Colonic mucosa (tissue), 4 donors: ENCODE measurements at regions not wholly inside any gene's neighbourhood (a gene's known extent, or its start where the extent isn't known, plus 50 kb on each side); places are given as distances from the start of the nearest gene placed in this dataset.

ENCODE experiments used
- DNase-seq: peaks from one replicate; pipeline ENCODE4 v3.0.0-alpha.2; 2020
- H3K27ac ChIP-seq: fragments of 200-600 bp; one replicate; pipeline ENCODE4 v1.8.0; 2021
- H3K27me3 ChIP-seq: fragments of 200-600 bp; one replicate; pipeline ENCODE4 v1.8.0; 2021
- H3K36me3 ChIP-seq: fragments of 200-600 bp; one replicate; pipeline ENCODE4 v1.8.0; 2021
- H3K4me1 ChIP-seq: fragments of 200-600 bp; one replicate; pipeline ENCODE4 v1.8.0; 2021; ENCODE audit warnings: mild to moderate bottlenecking
- H3K4me3 ChIP-seq: fragments of 200-600 bp; one replicate; pipeline ENCODE4 v1.8.0; 2021
- H3K9ac ChIP-seq, 2 donors: one replicate each; pipeline ENCODE4 v1.7.0; 2013; ENCODE audit warnings: control low read depth in 2 of 2, low read depth in 2 of 2, low read length in 2 of 2
- H3K9me3 ChIP-seq: fragments of 200-600 bp; one replicate; pipeline ENCODE4 v1.8.0; 2021
- CTCF ChIP-seq: fragments of 200-600 bp; IDR thresholded peaks from one replicate; pipeline ENCODE4 v1.8.0; 2022; ENCODE audit warnings: antibody characterized with exemption, mild to moderate bottlenecking
- intact Hi-C: fragments of 100-400 bp; cut with DNase I; formaldehyde crosslinking; loops from one replicate; pipeline ENCODE4 v1.14.1; 2022
- donor health status: healthy.
- donor health status: DM: no; HTN: no; CAD: no.
- donor health status: DM: no; HTN: no; CAD: no.

- Histone ChIP-seq H3K4me3 (no peak overlapping the region), H3K36me3 (no peaks in the 10 kb centered on the region), H3K4me1 (no peaks in the 10 kb centered on the region), H3K27me3 (no peaks in the 10 kb centered on the region), H3K9me3 (no peaks in the 10 kb centered on the region), H3K9ac (no peak overlapping the region), H3K27ac (no peak overlapping the region)
- TF ChIP-seq CTCF: no peak
- intact Hi-C loops: no loop called here
- DNase-seq: no peak
These were observed 121.1 kb upstream of the OTUD4 start for GRCh38 chr4:145301386-145302080.

- Histone ChIP-seq H3K27ac (no peak overlapping the region), H3K9ac (no peak overlapping the region), H3K9me3 (no peaks in the 10 kb centered on the region), H3K27me3 (no peaks in the 10 kb centered on the region), H3K36me3 (no peaks in the 10 kb centered on the region), H3K4me1 (no peaks in the 10 kb centered on the region), H3K4me3 (no peak overlapping the region)
- no peak for TF ChIP-seq CTCF
- intact Hi-C loops: no loop called here
- DNase-seq: no peak
These were observed 119.1 kb upstream of the OTUD4 start for GRCh38 chr4:145299380-145300076.

GRCh38 chr4:145298885-145299284 lies 118.5 kb upstream of the OTUD4 start:
- H3K4me1 ChIP-seq: no peaks in the 10 kb centered on the region
- DNase-seq: peak; percentile 21
- H3K9ac ChIP-seq: no peak overlapping the region
- H3K27ac ChIP-seq: no peak overlapping the region
- no peaks in the 10 kb centered on the region for H3K27me3 ChIP-seq
- TF ChIP-seq CTCF: no peak
- no peaks in the 10 kb centered on the region for H3K36me3 ChIP-seq
- intact Hi-C loops: no loop called here
- no peak overlapping the region for H3K4me3 ChIP-seq
- H3K9me3 ChIP-seq: no peaks in the 10 kb centered on the region

GRCh38 chr4:145297556-145297955 lies 117.2 kb upstream of the OTUD4 start:
- intact Hi-C loops: no loop called here
- H3K27me3 ChIP-seq: no peaks in the 10 kb centered on the region
- no peak for TF ChIP-seq CTCF
- H3K9ac ChIP-seq: no peak overlapping the region
- no peaks in the 10 kb centered on the region for H3K36me3 ChIP-seq
- no peak overlapping the region for H3K27ac ChIP-seq
- DNase-seq: no peak
- no peaks in the 10 kb centered on the region for H3K9me3 ChIP-seq
- no peak overlapping the region for H3K4me3 ChIP-seq
- H3K4me1 ChIP-seq: no peaks in the 10 kb centered on the region

GRCh38 chr4:145295547-145295946 lies 115.2 kb upstream of the OTUD4 start:
- no peak for TF ChIP-seq CTCF
- Histone ChIP-seq H3K9me3 (no peaks in the 10 kb centered on the region), H3K4me1 (no peaks in the 10 kb centered on the region), H3K4me3 (no peak overlapping the region), H3K27me3 (no peaks in the 10 kb centered on the region), H3K9ac (no peak overlapping the region), H3K27ac (no peak overlapping the region), H3K36me3 (no peaks in the 10 kb centered on the region)
- no peak for DNase-seq
- intact Hi-C loops: no loop called here
